Neural cell (in vitro differentiated cells): ENCODE measurements at regions not wholly inside any gene's neighbourhood (a gene's known extent, or its start where the extent isn't known, plus 50 kb on each side); places are given as distances from the start of the nearest gene placed in this dataset.

ENCODE experiments used
- CTCF ChIP-seq: fragments of 450-650 bp; IDR thresholded peaks from 2 replicates; pipeline ENCODE4 v1.5.1; 2014; ENCODE audit warnings: antibody characterized with exemption, mild to moderate bottlenecking, moderate library complexity; ENCODE audit not compliant: poor library complexity, severe bottlenecking
- EP300 ChIP-seq: fragments of 450-650 bp; conservative IDR thresholded peaks from 2 replicates; pipeline ENCODE4 v1.6.1; 2014; ENCODE audit warnings: antibody characterized with exemption, mild to moderate bottlenecking, moderate library complexity; ENCODE audit not compliant: poor library complexity, severe bottlenecking
- EZH2 ChIP-seq: fragments of 200-600, 300-800 bp; shearing (Covaris generic), sonication (generic); IDR thresholded peaks from 2 replicates; pipeline ENCODE4 v1.6.1; 2014; ENCODE audit warnings: antibody characterized with exemption, low read length, borderline replicate concordance, mild to moderate bottlenecking; ENCODE audit not compliant: insufficient read depth, poor library complexity, severe bottlenecking
- MXI1 ChIP-seq: fragments of 450-650 bp; conservative IDR thresholded peaks from 2 replicates; pipeline ENCODE4 v1.6.1; 2014; ENCODE audit warnings: antibody characterized with exemption, mild to moderate bottlenecking; ENCODE audit not compliant: poor library complexity, severe bottlenecking
- POLR2AphosphoS5 ChIP-seq: IDR thresholded peaks from 2 replicates; pipeline ENCODE4 v1.6.1; 2012
- TAF1 ChIP-seq: IDR thresholded peaks from 2 replicates; pipeline ENCODE4 v1.6.1; 2012; ENCODE audit warnings: low read depth

GRCh38 chr5:82620957-82621600 is 342.9 kb upstream of the RPS23 start:
- TF ChIP-seq EZH2, result no peak
- TF ChIP-seq EP300, result no peak
- TF ChIP-seq CTCF, result no peak
- no peak for TF ChIP-seq TAF1
- no peak for TF ChIP-seq MXI1
- no peak for TF ChIP-seq POLR2AphosphoS5
